Type B pancreatic cell (in vitro differentiated cells): ENCODE measurements at regions not wholly inside any gene's neighbourhood (a gene's known extent, or its start where the extent isn't known, plus 50 kb on each side); places are given as distances from the start of the nearest gene placed in this dataset.

Experiments used
- DNase-seq: peaks from one replicate; pipeline ENCODE4 v3.0.0; 2021; ENCODE audit warnings: mixed read lengths; ENCODE audit not compliant: unreplicated experiment; ENCODE audit errors: extremely low spot score
- H3K27ac Mint-ChIP-seq: 2 replicates; pipeline ENCODE4 v1.8.0; 2021; ENCODE audit warnings: mild to moderate bottlenecking, mixed read lengths
- H3K27me3 Mint-ChIP-seq: 2 replicates; pipeline ENCODE4 v1.8.0; 2021; ENCODE audit warnings: mixed read lengths
- H3K36me3 Mint-ChIP-seq: 2 replicates; pipeline ENCODE4 v1.8.0; 2021; ENCODE audit warnings: mixed read lengths
- H3K4me1 Mint-ChIP-seq: one replicate; pipeline ENCODE4 v1.8.0; 2021; ENCODE audit warnings: mixed read lengths; ENCODE audit not compliant: unreplicated experiment
- H3K4me3 Mint-ChIP-seq: 2 replicates; pipeline ENCODE4 v1.8.0; 2021; ENCODE audit warnings: mild to moderate bottlenecking, mixed read lengths
- H3K9me3 Mint-ChIP-seq: 2 replicates; pipeline ENCODE4 v1.8.0; 2021; ENCODE audit warnings: mixed read lengths
- TF ChIP-seq, protein P1 (sequence below): fragments of 200-600 bp; sonication (generic); conservative IDR thresholded peaks from 2 replicates; pipeline ENCODE4 v1.5.0; 2021; ENCODE audit warnings: antibody characterized with exemption, mild to moderate bottlenecking

DNA sequence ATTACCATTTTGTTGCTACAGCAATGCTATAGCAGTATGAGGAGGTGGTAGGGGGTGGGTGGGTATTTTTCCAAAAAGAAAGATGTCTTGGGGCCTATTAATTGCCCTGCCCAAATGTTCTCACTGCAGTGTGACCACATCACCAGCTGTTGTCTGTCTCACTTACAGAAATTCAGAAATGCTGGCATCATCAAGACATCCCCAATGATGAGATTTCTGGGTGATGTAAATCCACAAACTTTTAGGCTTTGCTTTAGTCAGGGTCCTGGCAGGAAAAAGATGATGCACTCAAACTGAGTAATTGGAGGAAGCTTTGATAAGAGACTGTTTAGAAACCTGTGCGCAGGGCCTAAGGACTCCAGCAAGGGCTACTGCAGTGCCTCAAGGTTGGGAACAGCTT lies 56.2 kb upstream of the OPN4 start:
- no peak overlapping the region for H3K4me3 Mint-ChIP-seq
- TF ChIP-seq, protein P1, sequence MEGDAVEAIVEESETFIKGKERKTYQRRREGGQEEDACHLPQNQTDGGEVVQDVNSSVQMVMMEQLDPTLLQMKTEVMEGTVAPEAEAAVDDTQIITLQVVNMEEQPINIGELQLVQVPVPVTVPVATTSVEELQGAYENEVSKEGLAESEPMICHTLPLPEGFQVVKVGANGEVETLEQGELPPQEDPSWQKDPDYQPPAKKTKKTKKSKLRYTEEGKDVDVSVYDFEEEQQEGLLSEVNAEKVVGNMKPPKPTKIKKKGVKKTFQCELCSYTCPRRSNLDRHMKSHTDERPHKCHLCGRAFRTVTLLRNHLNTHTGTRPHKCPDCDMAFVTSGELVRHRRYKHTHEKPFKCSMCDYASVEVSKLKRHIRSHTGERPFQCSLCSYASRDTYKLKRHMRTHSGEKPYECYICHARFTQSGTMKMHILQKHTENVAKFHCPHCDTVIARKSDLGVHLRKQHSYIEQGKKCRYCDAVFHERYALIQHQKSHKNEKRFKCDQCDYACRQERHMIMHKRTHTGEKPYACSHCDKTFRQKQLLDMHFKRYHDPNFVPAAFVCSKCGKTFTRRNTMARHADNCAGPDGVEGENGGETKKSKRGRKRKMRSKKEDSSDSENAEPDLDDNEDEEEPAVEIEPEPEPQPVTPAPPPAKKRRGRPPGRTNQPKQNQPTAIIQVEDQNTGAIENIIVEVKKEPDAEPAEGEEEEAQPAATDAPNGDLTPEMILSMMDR, result no peak
- peak; percentile 11 for DNase-seq
- peaks cover 15% of the 10 kb centered on the region for H3K4me1 Mint-ChIP-seq
- no peaks in the 10 kb centered on the region for H3K27me3 Mint-ChIP-seq
- H3K27ac Mint-ChIP-seq, result no peak overlapping the region
- peaks cover 4% of the 10 kb centered on the region for H3K9me3 Mint-ChIP-seq
- H3K36me3 Mint-ChIP-seq, result no peaks in the 10 kb centered on the region

GRCh38 chr10:86599041-86599440 lies 55.3 kb upstream of the OPN4 start:
- Mint-ChIP-seq H3K9me3 (peaks cover 4% of the 10 kb centered on the region), H3K4me3 (no peak overlapping the region), H3K27ac (no peak overlapping the region)

GRCh38 chr10:86599729-86600128 lies 54.6 kb upstream of the OPN4 start:
- DNase-seq, result peak; percentile 47
- Mint-ChIP-seq H3K4me1 (peaks cover 15% of the 10 kb centered on the region), H3K9me3 (peaks cover 4% of the 10 kb centered on the region), H3K36me3 (no peaks in the 10 kb centered on the region), H3K27me3 (no peaks in the 10 kb centered on the region), H3K27ac (no peak overlapping the region), H3K4me3 (no peak overlapping the region)
- TF ChIP-seq, protein P1, result no peak

More at GRCh38 chr10:86599041-86599440, 55.3 kb upstream of the OPN4 start:
- DNase-seq, result peak; percentile 27
- TF ChIP-seq, protein P1, result no peak
- Mint-ChIP-seq H3K27me3 (no peaks in the 10 kb centered on the region), H3K4me1 (peaks cover 15% of the 10 kb centered on the region), H3K36me3 (no peaks in the 10 kb centered on the region)

- no peaks in the 10 kb centered on the region for H3K27me3 Mint-ChIP-seq
- peak; percentile 20 for DNase-seq
- TF ChIP-seq, protein P1, result no peak
- H3K36me3 Mint-ChIP-seq, result no peaks in the 10 kb centered on the region
- H3K4me1 Mint-ChIP-seq, result peaks cover 15% of the 10 kb centered on the region
- H3K27ac Mint-ChIP-seq, result no peak overlapping the region
- peaks cover 4% of the 10 kb centered on the region for H3K9me3 Mint-ChIP-seq
- no peak overlapping the region for H3K4me3 Mint-ChIP-seq
Observed at GRCh38 chr10:86600296-86600695, 54.1 kb upstream of the OPN4 start.

- DNase-seq, result no peak
- no peaks in the 10 kb centered on the region for H3K27me3 Mint-ChIP-seq
- TF ChIP-seq, protein P1, result no peak
- H3K27ac Mint-ChIP-seq, result no peak overlapping the region
- H3K36me3 Mint-ChIP-seq, result no peaks in the 10 kb centered on the region
- peaks cover 15% of the 10 kb centered on the region for H3K4me1 Mint-ChIP-seq
- H3K9me3 Mint-ChIP-seq, result peaks cover 4% of the 10 kb centered on the region
- no peak overlapping the region for H3K4me3 Mint-ChIP-seq
Observed at GRCh38 chr10:86601956-86602602, 52.3 kb upstream of the OPN4 start.
